GM03348 (cell line): ENCODE measurements at regions not wholly inside any gene's neighbourhood (a gene's known extent, or its start where the extent isn't known, plus 50 kb on each side); places are given as distances from the start of the nearest gene placed in this dataset.

Experiments
- DNase-seq: peaks from one replicate; pipeline ENCODE4 v3.0.0; 2012; ENCODE audit warnings: low spot score

- no peak for DNase-seq
Observed at GRCh38 chr9:1757186-1757585, 258.0 kb upstream of the SMARCA2 start.

GRCh38 chr9:1759009-1759408 lies 256.1 kb upstream of the SMARCA2 start:
- no peak for DNase-seq

GRCh38 chr9:1759771-1760300 lies 255.3 kb upstream of the SMARCA2 start:
- DNase-seq = no peak

- no peak for DNase-seq
Observed at GRCh38 chr9:1761807-1762206, 253.3 kb upstream of the SMARCA2 start.

- no peak for DNase-seq
Observed at GRCh38 chr9:1766042-1766441, 249.1 kb upstream of the SMARCA2 start.

- DNase-seq = no peak
Observed at GRCh38 chr9:1768561-1768960, 246.6 kb upstream of the SMARCA2 start.

GRCh38 chr9:1771094-1771789 lies 243.9 kb upstream of the SMARCA2 start:
- no peak for DNase-seq

- no peak for DNase-seq
Observed at GRCh38 chr9:1775230-1775629, 239.9 kb upstream of the SMARCA2 start.

- no peak for DNase-seq
Observed at GRCh38 chr9:1776668-1777067, 238.5 kb upstream of the SMARCA2 start.

GRCh38 chr9:1791191-1791590 lies 224.0 kb upstream of the SMARCA2 start:
- DNase-seq = no peak

GRCh38 chr9:1794547-1795270 lies 220.4 kb upstream of the SMARCA2 start:
- no peak for DNase-seq

GRCh38 chr9:1804128-1804865 lies 210.8 kb upstream of the SMARCA2 start:
- DNase-seq = no peak

GRCh38 chr9:1829719-1830118 lies 185.4 kb upstream of the SMARCA2 start:
- no peak for DNase-seq

GRCh38 chr9:1832960-1833359 lies 182.2 kb upstream of the SMARCA2 start:
- DNase-seq = no peak

- DNase-seq = peak; percentile 25
Observed at GRCh38 chr9:1837453-1838084, 177.6 kb upstream of the SMARCA2 start.

GRCh38 chr9:1839909-1840308 lies 175.2 kb upstream of the SMARCA2 start:
- no peak for DNase-seq

- no peak for DNase-seq
Observed at GRCh38 chr9:1845425-1845824, 169.7 kb upstream of the SMARCA2 start.

GRCh38 chr9:1855726-1856125 lies 159.4 kb upstream of the SMARCA2 start:
- no peak for DNase-seq

- no peak for DNase-seq
Observed at GRCh38 chr9:1857808-1858207, 157.3 kb upstream of the SMARCA2 start.

GRCh38 chr9:1869843-1870242 lies 145.3 kb upstream of the SMARCA2 start:
- DNase-seq = peak; percentile 16

GRCh38 chr9:1870915-1871314 lies 144.2 kb upstream of the SMARCA2 start:
- no peak for DNase-seq
